NCI-H1694 (cell line): ENCODE measurements at regions not wholly inside any gene's neighbourhood (a gene's known extent, or its start where the extent isn't known, plus 50 kb on each side); places are given as distances from the start of the nearest gene placed in this dataset.

Experiments used
- DNase-seq: peaks from one replicate; lab custom pipeline; 2025; lab: John Stamatoyannopoulos, UW

GRCh38 chr14:85391455-85391854 lies 138.5 kb upstream of the FLRT2 start:
- no peak for DNase-seq

GRCh38 chr14:85391892-85392291 lies 138.1 kb upstream of the FLRT2 start:
- DNase-seq, result no peak

DNA sequence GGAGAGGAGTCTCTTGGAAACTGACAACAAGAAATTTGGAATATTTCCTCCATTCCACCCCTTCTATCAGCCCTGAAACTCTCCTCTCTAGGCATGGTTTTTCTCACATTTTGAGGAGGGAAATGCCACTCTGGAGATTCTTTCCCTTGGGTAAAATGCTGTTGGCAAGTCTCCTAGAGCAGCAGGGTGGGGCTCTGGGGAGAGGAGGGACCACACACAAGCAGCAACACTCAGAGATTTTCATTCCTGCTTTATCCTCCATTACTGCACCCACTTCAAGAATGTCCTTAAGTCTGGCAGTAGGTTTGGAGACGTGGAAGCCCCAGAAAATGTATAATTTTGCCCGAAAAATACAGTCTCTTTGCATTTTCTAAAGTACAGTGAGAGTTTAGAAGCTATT lies 130.8 kb upstream of the FLRT2 start:
- no peak for DNase-seq

- DNase-seq, result no peak
These were observed 129.3 kb upstream of the FLRT2 start for GRCh38 chr14:85400678-85401077.

DNA sequence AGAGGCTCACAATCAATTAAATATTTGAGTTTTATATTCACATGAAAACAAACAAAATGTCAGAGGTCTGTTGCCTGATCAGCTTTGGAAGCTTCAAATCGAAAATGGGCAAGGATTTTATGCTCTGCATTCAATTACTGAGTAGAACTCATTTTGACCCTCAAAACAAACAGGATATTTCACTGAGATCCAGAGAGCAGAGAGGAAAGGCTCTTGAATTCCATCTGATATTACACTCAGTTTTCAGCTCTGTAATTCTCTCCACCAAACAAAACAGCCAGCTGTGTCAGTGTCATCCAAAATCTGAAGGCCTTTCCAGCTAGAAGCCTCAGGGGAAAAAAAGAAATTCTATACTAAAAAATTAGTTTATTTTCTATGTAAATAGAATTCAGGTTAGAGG lies 128.6 kb upstream of the FLRT2 start:
- no peak for DNase-seq

DNA sequence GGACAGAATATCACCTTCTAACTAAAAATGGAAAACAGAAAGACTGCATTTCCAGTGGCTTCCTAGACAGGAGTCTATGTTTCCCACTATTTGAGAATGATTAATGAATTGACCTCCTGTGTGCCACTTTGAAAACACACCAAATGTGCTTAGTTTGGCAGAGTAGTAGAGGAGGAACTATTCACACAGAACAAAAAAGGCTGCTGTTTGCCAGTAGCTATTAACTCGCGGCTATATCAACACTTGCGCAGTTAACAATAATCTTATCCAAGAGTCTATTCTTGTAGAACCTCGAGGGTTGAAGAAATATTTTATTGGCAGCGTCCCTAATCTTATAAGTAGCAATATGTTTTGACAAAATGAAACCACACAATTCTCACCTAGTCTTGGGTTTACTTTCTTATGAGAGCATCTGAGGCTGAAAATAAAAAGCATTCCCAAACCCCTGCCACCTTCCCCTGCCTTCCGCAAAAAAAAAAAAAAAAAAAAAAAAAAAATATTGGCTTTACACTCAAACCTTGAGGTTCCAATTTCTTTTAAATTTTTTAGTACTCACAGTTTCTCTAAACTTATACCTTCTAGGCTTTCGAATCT lies 127.3 kb upstream of the FLRT2 start:
- DNase-seq, result no peak

- no peak for DNase-seq
These were observed 120.3 kb upstream of the FLRT2 start for GRCh38 chr14:85409481-85410210.

- DNase-seq, result no peak
These were observed 117.2 kb upstream of the FLRT2 start for GRCh38 chr14:85412756-85413155.

DNA sequence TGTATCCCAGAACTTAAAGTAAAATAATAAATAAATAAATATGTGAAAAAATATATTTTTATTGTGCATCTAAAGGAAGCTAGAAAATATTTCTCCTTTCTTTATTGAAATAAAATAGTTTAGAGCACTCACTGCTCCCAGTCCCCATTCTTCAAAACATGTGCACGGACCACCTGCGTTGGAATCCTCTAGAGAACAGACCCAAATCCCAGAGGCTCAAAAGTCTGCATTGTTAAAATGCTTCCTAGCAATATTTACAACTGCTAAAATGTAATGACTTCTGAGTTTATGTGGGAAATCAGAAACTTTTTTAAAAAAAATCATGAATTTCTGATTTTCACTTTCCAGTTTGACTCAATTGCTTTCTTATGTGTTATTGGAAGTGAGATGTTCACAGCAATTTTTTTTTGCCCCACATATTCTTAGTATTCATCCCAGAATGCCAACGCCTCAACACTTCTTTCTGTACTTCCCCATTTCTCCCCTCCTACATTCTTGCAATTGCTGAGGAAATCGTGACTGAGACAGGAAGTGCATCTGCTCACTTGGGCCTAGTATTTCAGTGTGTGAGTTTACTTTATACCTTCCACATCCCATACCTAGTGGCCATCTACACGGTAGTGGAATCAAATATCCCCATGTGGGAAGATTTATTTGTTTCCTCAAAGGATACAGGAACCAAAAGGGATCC lies 116.0 kb upstream of the FLRT2 start:
- DNase-seq, result no peak

DNA sequence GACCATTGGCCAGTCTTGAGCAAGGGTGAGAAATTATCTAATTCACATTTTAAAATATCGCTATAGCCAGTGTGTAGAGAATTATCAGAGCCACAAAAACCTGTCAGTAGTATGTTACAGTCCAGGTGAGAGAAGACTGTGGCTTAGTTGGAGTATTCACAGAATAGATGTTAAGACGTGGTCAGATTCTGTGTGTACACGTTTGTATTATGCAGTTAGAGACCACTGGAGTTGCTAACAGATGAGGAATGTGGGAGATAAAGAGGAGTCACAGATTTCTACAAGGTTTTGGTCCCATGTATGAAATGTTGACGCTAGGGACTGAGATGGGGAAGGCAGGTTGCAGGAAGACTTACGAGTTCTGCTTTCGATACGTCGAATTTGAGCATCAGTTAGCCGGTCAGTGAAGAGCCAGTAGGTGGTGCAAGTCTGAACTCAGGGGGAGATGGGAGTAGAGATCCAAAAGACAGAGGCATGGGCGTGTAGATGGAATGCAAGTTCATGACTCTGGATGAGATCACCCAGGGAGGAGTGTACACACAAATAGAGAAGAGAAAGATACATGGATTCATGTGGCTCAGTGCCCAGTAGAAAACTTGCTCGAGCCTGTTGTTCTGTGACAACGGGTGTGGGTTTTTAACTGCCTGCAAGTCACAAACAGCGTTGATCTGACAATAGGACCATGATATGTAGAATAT lies 114.8 kb upstream of the FLRT2 start:
- peak; percentile 81 for DNase-seq

DNA sequence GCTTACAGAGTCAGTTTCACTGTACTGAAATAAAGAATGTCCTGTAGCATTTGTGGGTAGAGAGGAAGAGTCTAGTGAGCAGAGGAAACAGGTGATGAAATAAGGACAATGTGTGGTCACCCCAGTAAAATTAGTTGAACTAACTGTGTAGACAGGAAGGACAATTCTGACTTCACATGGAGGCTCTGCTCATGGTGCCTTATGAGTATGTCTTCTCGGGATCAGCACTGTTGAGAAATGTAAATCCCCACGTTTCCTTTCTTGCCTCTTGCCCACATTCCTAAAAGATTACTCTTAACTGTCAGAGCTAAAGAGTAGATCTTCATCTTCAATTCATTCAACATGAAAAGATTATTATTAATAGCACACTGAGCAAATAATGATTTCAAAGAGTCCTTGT lies 113.2 kb upstream of the FLRT2 start:
- DNase-seq, result no peak

- DNase-seq, result no peak
These were observed 112.5 kb upstream of the FLRT2 start for GRCh38 chr14:85417396-85417795.

DNA sequence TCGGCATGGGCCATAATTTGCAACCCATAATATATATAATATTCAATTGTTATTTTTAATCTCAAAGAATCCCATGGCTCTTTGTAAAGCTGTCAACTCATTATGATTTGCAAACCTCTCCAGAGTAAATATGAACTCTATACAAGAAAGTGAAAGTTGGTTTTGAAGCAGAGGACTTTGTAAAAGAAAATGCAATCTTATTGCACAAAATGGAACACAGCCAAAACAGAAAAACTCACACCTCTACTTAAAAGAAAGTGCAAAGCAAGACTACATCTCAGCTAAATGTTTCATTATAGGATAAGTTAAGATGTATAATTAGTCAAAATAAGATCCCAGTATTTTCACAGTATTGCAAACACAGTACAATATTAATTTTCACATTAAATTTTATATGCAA lies 111.2 kb upstream of the FLRT2 start:
- no peak for DNase-seq

- DNase-seq, result no peak
These were observed 109.7 kb upstream of the FLRT2 start for GRCh38 chr14:85420278-85420677.

- no peak for DNase-seq
These were observed 109.2 kb upstream of the FLRT2 start for GRCh38 chr14:85420707-85421106.

GRCh38 chr14:85421186-85421877 lies 108.6 kb upstream of the FLRT2 start:
- DNase-seq, result no peak

DNA sequence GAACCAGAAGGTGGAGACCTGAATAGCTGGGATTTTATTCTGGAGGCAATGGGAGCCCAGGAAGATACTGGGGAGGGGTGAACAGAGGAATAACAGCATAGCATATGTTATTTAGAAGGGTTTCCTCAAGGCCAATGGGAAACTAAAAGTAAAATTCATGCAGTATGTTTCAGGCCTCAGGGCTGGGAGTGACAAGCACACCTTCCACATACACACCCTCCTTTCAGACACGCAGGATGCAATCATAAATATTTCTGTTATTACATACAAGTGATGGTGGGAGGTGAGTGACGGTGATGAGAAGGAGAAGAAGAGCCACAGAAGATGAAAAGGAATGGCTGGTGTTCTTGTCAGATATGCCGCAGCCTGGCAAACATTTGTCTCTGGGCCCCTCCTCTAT lies 106.1 kb upstream of the FLRT2 start:
- DNase-seq, result no peak

DNA sequence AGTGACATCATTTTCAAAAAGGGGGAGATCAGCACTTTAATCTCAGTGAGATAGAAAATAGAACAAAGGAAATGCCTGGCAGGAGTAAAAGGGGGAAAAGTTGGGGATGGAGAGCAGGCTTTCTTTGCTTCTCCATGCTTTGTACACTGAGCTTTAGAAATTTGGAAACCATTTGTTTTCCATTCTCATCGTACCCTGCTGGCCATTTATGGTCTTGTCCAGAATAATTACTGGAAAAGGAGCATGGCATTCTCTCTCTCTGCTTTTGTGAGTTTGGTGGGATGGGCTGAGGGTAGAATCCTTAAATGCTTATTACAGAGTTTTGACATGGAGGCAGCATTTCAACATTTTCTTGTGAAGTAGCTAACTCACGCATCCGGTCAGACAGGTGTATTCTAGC lies 104.4 kb upstream of the FLRT2 start:
- no peak for DNase-seq

- DNase-seq, result no peak
These were observed 103.6 kb upstream of the FLRT2 start for GRCh38 chr14:85426068-85426935.

- DNase-seq, result no peak
These were observed 101.0 kb upstream of the FLRT2 start for GRCh38 chr14:85428926-85429325.

GRCh38 chr14:85437148-85437547 lies 92.8 kb upstream of the FLRT2 start:
- DNase-seq, result no peak
